Uterus (tissue), 2 donors: ENCODE measurements at regions not wholly inside any gene's neighbourhood (a gene's known extent, or its start where the extent isn't known, plus 50 kb on each side); places are given as distances from the start of the nearest gene placed in this dataset.

Source experiments
- POLR2A ChIP-seq, 2 donors: fragments of 450-650 bp; IDR thresholded peaks; one replicate each; pipeline ENCODE4 v1.6.1; 2016; ENCODE audit warnings: antibody characterized with exemption in 2 of 2, mild to moderate bottlenecking in 1 of 2, moderate library complexity in 1 of 2
- TF ChIP-seq, protein P1 (sequence below), 4 experiments: fragments of 200-600 bp in 2 of 4; fragments of 450-650 bp in 2 of 4; sonication (generic) in 2 of 4; IDR thresholded peaks; one replicate each; pipeline ENCODE4 v1.5.1; 2016 to 2019; ENCODE audit warnings: antibody characterized with exemption in 4 of 4, mild to moderate bottlenecking in 2 of 4, moderate library complexity in 1 of 4

DNA sequence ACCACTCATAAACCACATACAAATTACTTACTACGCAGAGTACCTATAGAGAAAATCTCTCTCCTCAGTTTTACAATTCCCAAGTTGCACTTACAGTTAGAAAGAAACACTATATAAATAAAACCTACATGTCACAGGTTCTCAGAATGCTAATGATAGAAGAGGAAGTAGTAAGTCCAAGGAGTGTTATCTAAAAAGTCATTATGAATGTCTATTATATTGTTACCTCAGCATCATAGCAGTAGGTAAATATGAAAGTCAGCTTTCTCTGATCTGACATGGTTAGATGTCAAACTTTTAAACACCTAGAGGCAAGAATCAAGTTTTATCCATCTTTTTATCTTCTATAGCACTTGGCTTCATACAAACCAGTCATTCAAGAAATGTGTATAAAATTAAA lies 163.2 kb upstream of the FAM241A start:
- no peak for TF ChIP-seq POLR2A (IDR thresholded peaks at IDR 0.05)
- TF ChIP-seq, protein P1, sequence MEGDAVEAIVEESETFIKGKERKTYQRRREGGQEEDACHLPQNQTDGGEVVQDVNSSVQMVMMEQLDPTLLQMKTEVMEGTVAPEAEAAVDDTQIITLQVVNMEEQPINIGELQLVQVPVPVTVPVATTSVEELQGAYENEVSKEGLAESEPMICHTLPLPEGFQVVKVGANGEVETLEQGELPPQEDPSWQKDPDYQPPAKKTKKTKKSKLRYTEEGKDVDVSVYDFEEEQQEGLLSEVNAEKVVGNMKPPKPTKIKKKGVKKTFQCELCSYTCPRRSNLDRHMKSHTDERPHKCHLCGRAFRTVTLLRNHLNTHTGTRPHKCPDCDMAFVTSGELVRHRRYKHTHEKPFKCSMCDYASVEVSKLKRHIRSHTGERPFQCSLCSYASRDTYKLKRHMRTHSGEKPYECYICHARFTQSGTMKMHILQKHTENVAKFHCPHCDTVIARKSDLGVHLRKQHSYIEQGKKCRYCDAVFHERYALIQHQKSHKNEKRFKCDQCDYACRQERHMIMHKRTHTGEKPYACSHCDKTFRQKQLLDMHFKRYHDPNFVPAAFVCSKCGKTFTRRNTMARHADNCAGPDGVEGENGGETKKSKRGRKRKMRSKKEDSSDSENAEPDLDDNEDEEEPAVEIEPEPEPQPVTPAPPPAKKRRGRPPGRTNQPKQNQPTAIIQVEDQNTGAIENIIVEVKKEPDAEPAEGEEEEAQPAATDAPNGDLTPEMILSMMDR (IDR thresholded peaks at IDR 0.05), result no peak
